ENCODE measurements at regions not wholly inside any gene's neighbourhood (a gene's known extent, or its start where the extent isn't known, plus 50 kb on each side); places are given as distances from the start of the nearest gene placed in this dataset.

DNA sequence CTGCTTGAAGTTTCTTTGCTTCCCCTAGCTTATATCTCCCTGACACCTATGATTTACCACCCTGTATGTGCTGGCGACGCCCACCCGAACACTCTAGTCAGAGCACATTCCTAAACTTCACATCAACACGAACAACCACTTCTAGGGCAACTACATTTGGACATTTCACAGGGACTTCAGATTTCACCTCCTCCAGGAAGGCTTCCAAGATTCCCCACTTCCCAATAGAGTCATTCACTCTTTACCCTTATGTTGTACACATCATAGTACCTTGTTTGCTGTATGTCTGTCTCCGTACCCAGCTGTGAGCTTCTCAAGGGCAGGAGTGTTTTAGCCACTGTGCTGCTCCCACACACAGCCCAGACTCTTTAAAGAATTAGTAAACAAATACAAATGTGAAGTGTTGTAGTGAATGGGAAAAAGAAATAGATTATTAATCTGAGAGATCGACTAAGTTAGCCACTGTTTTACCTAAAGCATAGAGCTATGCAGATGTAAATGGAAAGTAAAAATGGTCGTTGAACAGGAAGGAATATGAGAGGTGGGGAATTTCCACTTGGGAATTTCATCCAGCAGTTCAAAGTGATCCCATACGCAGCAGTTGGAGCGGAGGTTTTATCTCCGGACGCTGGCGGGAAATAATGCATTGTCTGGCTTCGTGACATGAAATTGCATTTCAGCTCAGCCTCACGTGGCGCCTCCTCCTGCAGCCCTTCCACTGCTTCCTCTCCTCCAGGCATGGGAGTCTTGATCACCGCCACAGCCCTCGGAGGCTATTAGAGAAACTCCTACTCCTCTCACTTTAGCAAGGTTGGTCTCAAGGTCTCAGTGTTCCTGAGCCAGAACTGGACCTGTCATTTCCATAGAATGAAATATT lies 233.4 kb upstream of the COPS8 start:
- DNase-seq (ENCODE audit: low read depth in 2 of 2): no peak

- DNase-seq (ENCODE audit: low read depth in 2 of 2): no peak
Measured at GRCh38 chr2:236852977-236853374, 232.7 kb upstream of the COPS8 start.

- no peak for DNase-seq (ENCODE audit: low read depth in 2 of 2)
Measured at GRCh38 chr2:236853585-236854051, 232.1 kb upstream of the COPS8 start.

- DNase-seq (ENCODE audit: low read depth in 2 of 2): no peak
Measured at GRCh38 chr2:236855176-236855865, 230.4 kb upstream of the COPS8 start.

GRCh38 chr2:236855866-236856847 lies 229.5 kb upstream of the COPS8 start:
- no peak for DNase-seq (ENCODE audit: low read depth in 2 of 2)

- no peak for DNase-seq (ENCODE audit: low read depth in 2 of 2)
Measured at GRCh38 chr2:236856848-236857235, 228.8 kb upstream of the COPS8 start.

DNA sequence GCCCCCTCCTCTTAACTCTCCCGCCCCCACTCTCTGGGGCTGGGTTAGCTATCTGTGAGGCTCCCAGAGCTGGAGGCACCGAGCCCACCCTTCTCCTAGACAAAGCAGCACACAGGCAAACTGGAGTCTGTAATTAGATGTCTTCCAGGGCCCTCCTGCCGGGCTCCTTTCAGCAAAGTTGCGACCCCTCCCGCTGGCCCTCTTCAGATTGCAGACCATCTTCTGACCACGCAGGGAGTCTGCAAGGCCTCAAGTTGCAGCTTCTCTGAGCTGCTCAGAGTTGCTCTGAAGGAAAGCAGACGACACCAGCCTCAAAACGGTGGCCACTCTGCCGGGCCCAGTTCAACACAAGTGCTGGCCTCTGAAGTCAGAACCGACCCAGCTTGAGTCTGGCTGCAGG lies 228.4 kb upstream of the COPS8 start:
- no peak for DNase-seq (ENCODE audit: low read depth in 2 of 2)

DNA sequence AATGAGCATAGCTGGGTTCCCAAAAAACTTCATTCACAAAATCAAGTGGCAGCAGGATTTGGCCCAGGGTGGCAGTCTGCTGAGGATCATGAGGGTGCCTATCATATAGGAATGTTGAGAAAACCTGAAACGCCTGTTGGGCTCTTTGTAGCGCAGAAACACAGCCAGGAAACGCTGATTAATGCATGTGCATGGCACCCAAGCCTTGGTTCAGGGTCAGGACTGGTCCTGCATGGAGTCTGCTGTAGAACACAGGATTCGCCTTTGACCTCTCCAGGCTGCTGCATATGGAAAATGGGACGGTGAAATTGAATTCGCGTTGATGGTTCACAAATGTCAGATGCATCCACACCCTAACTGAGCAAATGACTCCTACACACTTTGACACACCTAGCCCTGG lies 227.9 kb upstream of the COPS8 start:
- no peak for DNase-seq (ENCODE audit: low read depth in 2 of 2)

- no peak for DNase-seq (ENCODE audit: low read depth in 2 of 2)
Measured at GRCh38 chr2:236858661-236859060, 227.0 kb upstream of the COPS8 start.

- DNase-seq (ENCODE audit: low read depth in 2 of 2): no peak
Measured at GRCh38 chr2:236859908-236860307, 225.8 kb upstream of the COPS8 start.

- DNase-seq (ENCODE audit: low read depth in 2 of 2): no peak
Measured at GRCh38 chr2:236861196-236861875, 224.4 kb upstream of the COPS8 start.

GRCh38 chr2:236861944-236862343 lies 223.7 kb upstream of the COPS8 start:
- no peak for DNase-seq (ENCODE audit: low read depth in 2 of 2)

- no peak for DNase-seq (ENCODE audit: low read depth in 2 of 2)
Measured at GRCh38 chr2:236862526-236862925, 223.2 kb upstream of the COPS8 start.

- no peak for DNase-seq (ENCODE audit: low read depth in 2 of 2)
Measured at GRCh38 chr2:236862961-236863728, 222.5 kb upstream of the COPS8 start.

GRCh38 chr2:236863729-236864126 lies 222.0 kb upstream of the COPS8 start:
- no peak for DNase-seq (ENCODE audit: low read depth in 2 of 2)

- DNase-seq (ENCODE audit: low read depth in 2 of 2): no peak
Measured at GRCh38 chr2:236865052-236865451, 220.6 kb upstream of the COPS8 start.

GRCh38 chr2:236866542-236867340 lies 218.9 kb upstream of the COPS8 start:
- no peak for DNase-seq (ENCODE audit: low read depth in 2 of 2)

- DNase-seq (ENCODE audit: low read depth in 2 of 2): no peak
Measured at GRCh38 chr2:236867441-236868260, 218.0 kb upstream of the COPS8 start.

GRCh38 chr2:236870370-236870769 lies 215.3 kb upstream of the COPS8 start:
- DNase-seq (ENCODE audit: low read depth in 2 of 2): no peak

Measured in activated CD4-positive, alpha-beta T cell treated with anti-CD3 and anti-CD28 coated beads for 24 hours (primary cell).